ENCODE measurements at regions not wholly inside any gene's neighbourhood (a gene's known extent, or its start where the extent isn't known, plus 50 kb on each side); places are given as distances from the start of the nearest gene placed in this dataset.

GRCh38 chr5:62828742-62829603 is 250.4 kb downstream of the LRRC70 start:
- Histone ChIP-seq H3T11ph (ENCODE audit: low read length) (no peak overlapping the region), H2AK5ac (ENCODE audit: insufficient read length, low read length) (no peak overlapping the region), H3K56ac (ENCODE audit: insufficient read length, low read depth, low read length) (no peak overlapping the region), H3K23me2 (ENCODE audit: insufficient read length, low read depth, low read length, poor library complexity, severe bottlenecking) (no peaks in the 10 kb centered on the region), H4K91ac (ENCODE audit: insufficient read length, low read depth, low read length) (no peak overlapping the region), H4K20me1 (ENCODE audit: control insufficient read depth, insufficient read depth, insufficient read length) (no peaks in the 10 kb centered on the region), H3K9me3 (ENCODE audit: control insufficient read depth, low read depth, low read length) (no peaks in the 10 kb centered on the region), H4K8ac (replicated peaks; ENCODE audit: insufficient read length, low read depth, low read length) (no peak overlapping the region), H2BK12ac (ENCODE audit: insufficient read length, low read depth, low read length) (no peak overlapping the region), H3K14ac (ENCODE audit: insufficient read depth, low read length) (no peak overlapping the region), H3K79me2 (ENCODE audit: insufficient read depth, low read length) (no peaks in the 10 kb centered on the region), H3K4me1 (ENCODE audit: insufficient read depth, low read length) (no peaks in the 10 kb centered on the region), H2BK20ac (ENCODE audit: low read depth, low read length, poor library complexity, severe bottlenecking) (no peak overlapping the region), H2BK120ac (ENCODE audit: low read depth, low read length, poor library complexity, severe bottlenecking) (no peak overlapping the region), H3K79me1 (ENCODE audit: insufficient read depth, low read depth, low read length, poor library complexity, severe bottlenecking) (no peaks in the 10 kb centered on the region), H2AFZ (ENCODE audit: low read length) (no peak overlapping the region), H3K9ac (ENCODE audit: extremely low read depth, insufficient read length, low read length) (no peak overlapping the region), H3K23ac (ENCODE audit: insufficient read length, low read depth, low read length) (no peak overlapping the region), H3K27me3 (ENCODE audit: insufficient read depth, low read length) (no peaks in the 10 kb centered on the region), H3K27ac (ENCODE audit: insufficient read length, low read depth, low read length) (no peak overlapping the region), H3K18ac (ENCODE audit: insufficient read length, low read depth, low read length) (no peak overlapping the region), H3K4ac (ENCODE audit: low read depth, low read length) (no peak overlapping the region), H2BK5ac (ENCODE audit: insufficient read length, low read length) (no peak overlapping the region), H2BK15ac (ENCODE audit: low read depth, low read length) (no peak overlapping the region), H3K4me2 (ENCODE audit: insufficient read depth, insufficient read length, low read length) (no peak overlapping the region), H4K5ac (ENCODE audit: insufficient read length, low read depth, low read length) (no peak overlapping the region)
- H3K4me1 Mint-ChIP-seq = no peaks in the 10 kb centered on the region; a peak in 1 of 4 replicates
- TF ChIP-seq CTCF (conservative IDR thresholded peaks at IDR 0.05) = peak; percentile 34; the same call in 2 of the 3 replicates
- peaks cover 1% of the 10 kb centered on the region; the same call in 1 of the 2 replicates for H3K27me3 Mint-ChIP-seq (ENCODE audit: low read depth)
- no CpG with 5 or more reads among the region's 5 CpGs for WGBS (ENCODE audit: extremely low coverage, insufficient read length, low lambda C conversion rate)
- peaks cover 2 to 7% (median 6%) of the 10 kb centered on the region in 3 experiments for H3K36me3 Mint-ChIP-seq (ENCODE audit: insufficient read depth in 1 of 3, low read depth in 3 of 3)
- H3K27ac Mint-ChIP-seq = no peak overlapping the region; a peak in 2 of 7 replicates
- no peak overlapping the region for H3K4me3 Mint-ChIP-seq
- no peak for DNase-seq
- peaks cover 20 to 22% of the 10 kb centered on the region in 2 experiments for H3K9me3 Mint-ChIP-seq

Data from H9 (cell line).